GM21737 (cell line): ENCODE measurements at regions not wholly inside any gene's neighbourhood (a gene's known extent, or its start where the extent isn't known, plus 50 kb on each side); places are given as distances from the start of the nearest gene placed in this dataset.
A peak's percentile ranks its signal among the peaks of the same experiment; 100 is the strongest.
"Not testable (repeated sequence)": the region's sequence is repeated elsewhere in the genome, so short reads cannot be mapped to it uniquely, and the experiment has no call there.

Source experiments
- ATAC-seq: cut with Tn5 transposase; IDR thresholded peaks from one replicate; pipeline ENCODE4 v1.9.1; 2021; ENCODE audit warnings: mild to moderate bottlenecking, moderate library complexity; ENCODE audit not compliant: unreplicated experiment

DNA sequence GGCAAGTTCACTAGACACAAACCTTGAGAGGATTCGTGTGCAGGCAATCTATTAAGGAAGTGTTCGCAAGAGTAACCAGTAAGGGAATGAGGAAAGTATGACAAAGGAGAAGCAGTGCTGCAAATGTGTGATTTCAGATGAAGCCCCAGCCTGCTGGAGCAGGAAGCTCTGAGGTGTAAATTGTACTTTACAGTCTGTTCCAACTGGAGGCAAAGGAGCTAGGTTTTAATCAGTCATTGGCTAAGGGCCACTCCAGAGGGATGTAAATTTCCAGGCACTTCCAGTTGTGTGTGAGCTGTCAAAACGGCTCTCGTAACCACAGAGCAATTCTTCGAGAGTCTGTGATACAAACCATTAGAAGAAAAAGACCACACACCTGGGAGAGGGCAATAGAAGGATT is 359.5 kb upstream of the FAM98A start:
- no peak for ATAC-seq

DNA sequence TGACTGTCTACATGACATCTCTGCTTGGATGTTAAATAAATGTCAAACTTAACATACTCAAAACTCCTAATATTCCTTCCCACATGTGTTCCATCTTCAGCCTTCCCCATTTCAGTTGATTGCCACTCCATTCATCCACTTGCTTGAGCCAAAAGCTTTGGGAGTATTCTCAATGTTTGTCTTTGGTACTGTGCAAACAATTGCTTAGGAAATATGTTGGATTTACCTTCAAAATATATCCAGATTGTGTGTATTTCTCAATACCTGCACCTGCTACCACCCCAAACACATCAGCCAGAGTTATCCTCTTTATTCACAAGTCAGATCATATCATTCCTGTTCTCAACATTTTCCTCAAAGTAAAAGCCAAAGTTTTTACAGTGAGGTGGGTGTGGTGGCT is 350.3 kb upstream of the FAM98A start:
- no peak for ATAC-seq

- ATAC-seq, result no peak
Observed at GRCh38 chr2:33946193-33946592, 347.1 kb upstream of the FAM98A start.

DNA sequence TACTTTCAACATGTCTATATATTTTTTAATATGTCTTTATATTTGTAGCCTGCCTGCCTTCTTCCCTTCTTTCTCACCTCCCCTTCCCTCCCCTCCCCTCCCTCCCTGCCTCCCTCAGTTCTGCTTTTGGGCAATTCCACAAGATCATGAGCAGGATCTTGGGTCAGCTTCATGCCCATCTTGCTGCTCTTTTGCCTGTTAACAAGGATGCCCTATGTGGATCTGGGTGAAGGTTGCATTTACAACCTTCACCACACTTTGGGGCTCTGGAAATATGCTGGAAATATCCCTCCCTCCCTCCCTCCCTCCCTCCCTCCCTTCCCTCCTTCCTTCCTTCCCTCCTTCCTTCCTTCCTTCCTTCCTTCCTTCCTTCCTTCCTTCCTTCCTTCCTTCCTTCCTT is 334.1 kb upstream of the FAM98A start:
- no peak for ATAC-seq

DNA sequence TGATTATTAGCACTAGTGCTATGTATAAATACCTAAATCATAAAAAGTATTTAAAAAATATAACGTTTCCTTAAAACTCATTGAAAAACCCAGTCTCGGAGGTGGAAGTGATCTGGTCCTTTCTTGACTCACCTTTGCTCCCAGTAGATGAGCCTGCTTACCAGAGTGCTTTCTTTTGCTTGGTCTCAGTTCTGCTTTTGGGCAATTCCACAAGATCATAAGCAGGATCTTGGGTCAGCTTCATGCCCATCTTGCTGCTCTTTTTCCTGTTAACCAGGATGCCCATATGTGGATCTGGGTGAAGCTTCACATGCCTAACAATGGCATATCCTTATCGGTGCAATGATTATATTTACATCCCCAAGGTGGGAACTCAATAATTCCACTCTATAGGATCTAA is 332.1 kb upstream of the FAM98A start:
- ATAC-seq, result no peak

- peak; percentile 93 for ATAC-seq
Observed at GRCh38 chr2:33929467-33929866, 330.4 kb upstream of the FAM98A start.

GRCh38 chr2:33927756-33928155 is 328.7 kb upstream of the FAM98A start:
- no peak for ATAC-seq

DNA sequence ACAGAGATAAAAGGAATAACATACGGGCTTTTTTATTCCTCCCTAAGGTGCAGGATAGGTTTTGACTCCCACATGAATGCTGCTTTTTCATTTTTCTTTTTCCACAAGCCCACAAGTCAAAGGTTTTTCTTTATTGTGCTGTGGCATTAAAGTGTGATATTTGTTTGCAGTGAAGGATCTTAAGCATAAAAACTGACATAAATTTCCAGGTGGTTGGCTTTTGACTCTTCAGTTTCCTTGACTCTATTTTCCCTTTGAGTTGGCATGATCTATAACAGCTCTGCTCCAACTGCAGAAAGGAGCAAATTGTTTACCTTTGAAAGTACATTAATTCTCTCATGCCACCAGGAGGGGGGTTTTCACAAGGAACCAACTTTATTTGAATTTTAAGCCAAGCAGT is 326.2 kb upstream of the FAM98A start:
- ATAC-seq, result no peak

- ATAC-seq, result no peak
Observed at GRCh38 chr2:33924586-33925169, 325.6 kb upstream of the FAM98A start.

GRCh38 chr2:33917252-33917651 is 318.2 kb upstream of the FAM98A start:
- no peak for ATAC-seq

DNA sequence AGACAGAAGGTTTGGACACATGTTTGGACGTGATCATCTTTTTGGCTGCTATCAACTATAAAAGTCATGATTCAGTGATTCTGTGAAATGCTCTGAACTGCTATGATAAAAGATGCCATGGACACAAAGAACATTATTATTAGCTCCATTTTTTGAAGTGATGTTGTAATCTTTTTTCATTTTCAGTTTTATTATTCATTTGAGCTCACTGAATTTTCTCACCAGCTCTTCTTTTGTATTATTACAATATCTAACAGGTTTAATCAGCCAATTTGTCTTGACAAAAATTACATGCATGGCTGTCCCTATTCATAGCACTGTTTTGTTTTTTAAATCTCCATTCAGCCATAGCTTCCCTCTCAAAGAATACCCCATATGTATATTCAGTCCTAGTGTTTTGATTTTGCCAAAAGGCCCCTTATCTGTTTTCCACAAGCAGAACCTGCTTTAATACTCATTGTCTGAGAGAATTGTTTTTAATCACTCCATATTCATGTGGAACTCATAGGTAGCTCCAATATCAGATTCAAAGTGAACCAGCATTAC is 314.0 kb upstream of the FAM98A start:
- ATAC-seq, result no peak

GRCh38 chr2:33911327-33911726 is 312.2 kb upstream of the FAM98A start:
- ATAC-seq, result no peak

GRCh38 chr2:33909945-33910695 is 311.0 kb upstream of the FAM98A start:
- ATAC-seq, result no peak

DNA sequence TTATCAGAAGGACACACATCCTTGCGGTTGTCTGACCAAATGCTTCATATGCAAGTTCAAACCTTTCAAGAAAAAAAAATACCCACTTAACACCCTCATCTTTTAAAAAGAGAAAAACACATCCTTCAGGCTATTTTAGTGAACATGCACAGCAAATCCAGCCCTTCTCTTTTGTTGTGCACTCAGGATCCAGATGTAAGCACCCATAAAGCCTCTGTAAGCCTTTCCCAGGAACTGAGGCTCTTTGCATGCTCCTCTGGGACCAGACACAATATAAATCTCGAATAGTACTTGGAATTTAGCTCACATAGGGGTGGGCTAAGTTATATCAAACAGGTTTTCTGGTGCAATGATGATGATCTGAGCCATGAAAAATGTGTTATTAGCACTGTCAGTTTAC is 308.8 kb upstream of the FAM98A start:
- ATAC-seq, result no peak

GRCh38 chr2:33906129-33906528 is 307.0 kb upstream of the FAM98A start:
- not testable (repeated sequence) for ATAC-seq

DNA sequence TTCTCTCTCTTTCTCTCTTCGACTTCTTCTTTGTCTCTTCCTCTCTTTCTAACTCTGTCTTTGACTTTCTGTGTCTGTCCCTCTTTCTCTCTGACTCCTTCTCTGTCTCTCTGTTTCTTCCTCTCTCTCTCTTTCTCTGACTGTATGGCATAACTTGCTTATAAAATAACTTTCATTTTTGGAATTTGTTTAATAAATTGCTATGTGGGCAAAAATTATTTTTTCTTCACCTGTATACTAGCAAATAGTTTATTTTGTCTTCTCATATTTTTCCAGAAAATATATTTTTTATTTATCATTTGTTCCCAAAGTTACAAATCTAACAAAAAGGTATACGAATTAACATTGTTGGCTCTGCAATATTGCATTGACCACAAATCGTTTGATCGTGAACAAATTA is 305.7 kb upstream of the FAM98A start:
- no peak for ATAC-seq

GRCh38 chr2:33903701-33904100 is 304.6 kb upstream of the FAM98A start:
- no peak for ATAC-seq

DNA sequence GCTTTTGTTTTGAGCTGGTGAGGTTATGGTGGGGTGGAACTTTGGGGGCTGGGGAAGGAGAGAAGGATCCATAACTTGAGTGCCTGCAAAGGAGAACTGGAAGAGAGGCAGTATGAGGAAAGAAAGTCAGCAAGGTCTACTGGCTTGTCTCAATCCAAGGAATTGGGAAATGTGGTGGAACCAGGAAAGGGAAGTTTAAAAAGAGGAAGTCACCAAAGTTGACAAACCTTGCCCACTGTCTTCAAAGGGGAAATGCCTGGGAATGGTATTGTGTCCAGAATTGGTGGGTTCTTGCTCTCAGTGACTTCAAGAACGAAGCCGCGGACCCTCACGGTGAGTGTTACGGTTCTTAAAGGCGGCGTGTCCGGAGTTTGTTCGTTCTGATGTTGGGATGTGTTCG is 304.1 kb upstream of the FAM98A start:
- ATAC-seq, result no peak

- no peak for ATAC-seq
Observed at GRCh38 chr2:33900610-33901009, 301.5 kb upstream of the FAM98A start.

DNA sequence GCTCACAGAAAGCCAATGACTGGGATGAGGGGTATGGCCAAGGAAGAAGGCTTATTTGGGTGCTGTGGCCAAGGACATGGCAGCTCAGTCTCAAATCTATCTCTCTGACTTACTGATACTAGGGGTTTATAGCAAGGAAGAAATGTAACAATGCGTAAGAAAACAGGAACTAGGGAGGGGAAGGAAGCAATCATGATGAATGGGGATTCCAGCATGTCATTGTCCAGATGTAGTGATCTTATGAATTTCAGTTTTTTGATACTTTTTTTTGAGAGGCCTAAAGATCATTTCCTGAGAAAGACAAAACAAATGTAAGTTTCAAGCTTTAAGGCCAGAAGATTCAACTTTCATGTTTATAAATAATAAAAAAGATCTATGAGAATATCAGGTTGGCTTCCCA is 298.6 kb upstream of the FAM98A start:
- no peak for ATAC-seq

GRCh38 chr2:33893824-33894223 is 294.7 kb upstream of the FAM98A start:
- no peak for ATAC-seq

DNA sequence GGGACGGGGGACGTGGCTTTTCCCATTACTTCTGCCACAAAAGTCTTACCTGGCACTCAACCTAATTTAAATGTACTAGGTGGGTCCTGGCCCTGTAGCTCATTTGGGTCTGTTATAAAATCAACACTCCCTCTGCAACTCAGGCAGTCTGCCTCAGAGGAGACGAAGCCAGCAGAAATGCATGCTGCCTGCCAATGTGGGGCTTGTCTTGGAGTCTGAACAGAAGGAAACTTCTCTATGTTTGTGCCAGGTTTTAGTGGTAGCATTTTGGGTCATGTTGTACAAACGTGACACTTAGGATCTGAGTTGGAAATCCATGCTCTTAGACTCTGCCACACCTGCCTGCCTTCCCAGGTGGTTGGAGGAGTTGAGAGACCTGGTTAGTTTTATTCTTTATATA is 292.5 kb upstream of the FAM98A start:
- ATAC-seq, result no peak

- ATAC-seq, result no peak
Observed at GRCh38 chr2:33890686-33891085, 291.6 kb upstream of the FAM98A start.
